Fibroblast of lung (primary cell): ENCODE measurements at regions not wholly inside any gene's neighbourhood (a gene's known extent, or its start where the extent isn't known, plus 50 kb on each side); places are given as distances from the start of the nearest gene placed in this dataset.

Experiments used
- DNase-seq, 2 donors: peaks; one replicate each; pipeline versions ENCODE4 v3.0.0 to v3.0.0-alpha.2; 2010; ENCODE audit warnings: low read depth in 2 of 2
- H2AFZ ChIP-seq: 2 replicates; pipeline ENCODE4 v1.5.1; 2012; ENCODE audit warnings: low read length, control low read depth, inconsistent platforms
- H3K27ac ChIP-seq: 2 replicates; pipeline ENCODE4 v1.5.1; 2011; ENCODE audit warnings: low read length, control low read depth; ENCODE audit not compliant: insufficient read depth
- H3K27me3 ChIP-seq: 2 replicates; pipeline ENCODE4 v1.5.1; 2011; ENCODE audit warnings: mild to moderate bottlenecking, low read length; ENCODE audit not compliant: control insufficient read depth, insufficient read depth
- H3K36me3 ChIP-seq: 2 replicates; pipeline ENCODE4 v1.5.1; 2011; ENCODE audit warnings: low read length; ENCODE audit not compliant: control insufficient read depth, insufficient read depth
- H3K4me1 ChIP-seq: 2 replicates; pipeline ENCODE4 v1.5.1; 2011; ENCODE audit warnings: low read length; ENCODE audit not compliant: control insufficient read depth, insufficient read depth; ENCODE audit errors: extremely low read depth
- H3K4me2 ChIP-seq: 2 replicates; pipeline ENCODE4 v1.5.1; 2011; ENCODE audit warnings: low read length, control low read depth; ENCODE audit not compliant: insufficient read depth; ENCODE audit errors: extremely low read depth
- H3K4me3 ChIP-seq, 4 experiments: fragments of 200-600 bp in 1 of 4; sonication (generic) in 1 of 4; replicated peaks in 1 of 4; 2 replicates each; pipeline ENCODE4 v1.5.1; 2011 to 2016; ENCODE audit warnings: low read length in 4 of 4, low read depth in 3 of 4, mild to moderate bottlenecking in 3 of 4, control low read depth in 2 of 4, inconsistent platforms in 1 of 4, mixed read lengths in 1 of 4; ENCODE audit not compliant: insufficient read depth in 1 of 4; ENCODE audit errors: control extremely low read depth in 1 of 4
- H3K79me2 ChIP-seq: 2 replicates; pipeline ENCODE4 v1.5.1; 2012; ENCODE audit warnings: mild to moderate bottlenecking, low read length, inconsistent platforms; ENCODE audit not compliant: control insufficient read depth, insufficient read depth
- H3K9ac ChIP-seq: 2 replicates; pipeline ENCODE4 v1.5.1; 2011; ENCODE audit warnings: mild to moderate bottlenecking, low read length, control low read depth; ENCODE audit not compliant: insufficient read depth
- H3K9me3 ChIP-seq: 2 replicates; pipeline ENCODE4 v1.5.1; 2012; ENCODE audit warnings: low read depth, low read length; ENCODE audit not compliant: control insufficient read depth, insufficient read depth
- H4K20me1 ChIP-seq: 2 replicates; pipeline ENCODE4 v1.5.1; 2011; ENCODE audit warnings: low read length; ENCODE audit not compliant: control insufficient read depth, insufficient read depth; ENCODE audit errors: extremely low read depth
- CTCF ChIP-seq, 2 donors: IDR thresholded peaks in 1 of 2; conservative IDR thresholded peaks in 1 of 2; 1 replicate in 1 of 2; 2 replicates in 1 of 2; pipeline ENCODE4 v1.5.1; 2011 to 2012; ENCODE audit warnings: low read length in 2 of 2, control low read depth in 1 of 2, inconsistent platforms in 1 of 2, low read depth in 1 of 2, mild to moderate bottlenecking in 1 of 2
- EZH2 ChIP-seq: IDR thresholded peaks from 2 replicates; pipeline ENCODE4 v1.5.1; 2012; ENCODE audit warnings: low read length, control low read depth, mild to moderate bottlenecking; ENCODE audit errors: missing control alignments

- TF ChIP-seq CTCF (conservative IDR thresholded peaks at IDR 0.05 in 1 of 2, IDR thresholded peaks at IDR 0.05 in 1 of 2; ENCODE audit: low read depth in 1 of 2, low read length in 2 of 2) (no peak), EZH2 (no peak)
- no peaks in the 10 kb centered on the region for H3K9me3 ChIP-seq
Observed at GRCh38 chr5:111627862-111628261, 115.5 kb upstream of the STARD4 start.

DNA sequence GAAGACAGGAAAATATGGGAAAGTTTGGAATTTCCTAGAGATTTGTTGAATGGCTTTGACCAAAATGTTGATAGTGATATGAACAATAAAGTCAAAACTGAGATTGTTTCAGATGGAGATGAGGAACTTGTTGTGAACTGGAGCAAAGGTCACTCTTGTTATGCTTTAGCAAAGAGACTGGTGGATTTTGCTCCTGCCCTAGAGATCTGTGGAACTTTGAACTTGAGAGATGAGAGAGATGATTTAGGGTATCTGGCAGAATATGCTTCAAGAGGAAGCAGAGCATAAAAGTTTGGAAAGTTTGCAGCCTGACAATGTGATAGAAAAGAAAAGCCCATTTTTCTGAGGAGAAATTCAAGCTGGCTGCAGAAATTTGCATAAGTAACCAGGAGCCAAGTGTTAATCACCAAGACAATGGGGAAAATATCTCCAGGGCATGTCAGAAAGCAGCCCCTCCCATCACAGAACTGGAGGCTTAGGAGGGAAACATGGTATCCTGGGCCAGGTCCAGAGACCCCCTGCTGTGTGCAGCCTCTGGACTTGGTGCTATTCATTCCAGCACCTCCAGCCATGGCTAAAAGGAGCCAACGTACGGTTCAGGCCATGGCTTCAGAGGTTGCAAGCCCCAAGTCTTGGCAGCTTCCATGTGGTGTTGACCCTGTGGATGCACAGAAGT lies 114.3 kb upstream of the STARD4 start:
- TF ChIP-seq CTCF (conservative IDR thresholded peaks at IDR 0.05 in 1 of 2, IDR thresholded peaks at IDR 0.05 in 1 of 2; ENCODE audit: low read depth in 1 of 2, low read length in 2 of 2) (no peak), EZH2 (no peak)
- Histone ChIP-seq H4K20me1 (no peaks in the 10 kb centered on the region), H3K9ac (no peak overlapping the region), H2AFZ (no peak overlapping the region), H3K4me2 (no peak overlapping the region), H3K27ac (no peak overlapping the region), H3K4me3 (no peak overlapping the region), H3K79me2 (no peaks in the 10 kb centered on the region), H3K27me3 (no peaks in the 10 kb centered on the region), H3K4me1 (no peaks in the 10 kb centered on the region), H3K36me3 (no peaks in the 10 kb centered on the region), H3K9me3 (no peaks in the 10 kb centered on the region)
- DNase-seq, result no peak

More at GRCh38 chr5:111627862-111628261, 115.5 kb upstream of the STARD4 start:
- Histone ChIP-seq H3K9ac (no peak overlapping the region), H3K4me1 (no peaks in the 10 kb centered on the region), H3K4me3 (no peak overlapping the region), H3K4me2 (no peak overlapping the region), H2AFZ (no peak overlapping the region), H3K27me3 (no peaks in the 10 kb centered on the region), H3K79me2 (no peaks in the 10 kb centered on the region), H3K36me3 (no peaks in the 10 kb centered on the region), H4K20me1 (no peaks in the 10 kb centered on the region), H3K27ac (no peak overlapping the region)
- DNase-seq, result no peak

- Histone ChIP-seq H3K27me3 (no peaks in the 10 kb centered on the region), H3K4me1 (no peaks in the 10 kb centered on the region), H3K4me3 (no peak overlapping the region), H4K20me1 (no peaks in the 10 kb centered on the region), H3K9ac (no peak overlapping the region), H3K4me2 (no peak overlapping the region), H3K36me3 (no peaks in the 10 kb centered on the region), H3K9me3 (no peaks in the 10 kb centered on the region), H3K27ac (no peak overlapping the region), H3K79me2 (no peaks in the 10 kb centered on the region), H2AFZ (no peak overlapping the region)
- DNase-seq, result no peak
- TF ChIP-seq EZH2 (no peak), CTCF (conservative IDR thresholded peaks at IDR 0.05 in 1 of 2, IDR thresholded peaks at IDR 0.05 in 1 of 2; ENCODE audit: low read depth in 1 of 2, low read length in 2 of 2) (no peak)
Observed at GRCh38 chr5:111618623-111619271, 106.4 kb upstream of the STARD4 start.
